K562 (cell line): ENCODE measurements at regions not wholly inside any gene's neighbourhood (a gene's known extent, or its start where the extent isn't known, plus 50 kb on each side); places are given as distances from the start of the nearest gene placed in this dataset.

ENCODE experiments used
- CBX5 ChIP-seq: IDR thresholded peaks from 2 replicates; pipeline ENCODE4 v1.6.1; 2014; ENCODE audit warnings: low read depth, borderline replicate concordance
- CTCF ChIP-seq, 3 experiments: IDR thresholded peaks in 2 of 3; conservative IDR thresholded peaks in 1 of 3; 2 replicates each; pipeline ENCODE4 v1.5.1; 2011 to 2012; ENCODE audit warnings: low read length in 3 of 3, mild to moderate bottlenecking in 3 of 3, control low read depth in 2 of 3, improper control_type of control experiment in 1 of 3, inconsistent platforms in 1 of 3, low read depth in 1 of 3, mixed read lengths in 1 of 3, moderate library complexity in 1 of 3; ENCODE audit not compliant: insufficient read depth in 2 of 3
- ELF4 ChIP-seq: fragments of 450-650 bp; formaldehyde crosslinking; IDR thresholded peaks from 2 replicates; pipeline ENCODE4 v1.4.0; 2022; ENCODE audit warnings: missing genetic modification characterization
- EZH2 ChIP-seq: IDR thresholded peaks from 2 replicates; pipeline ENCODE4 v1.6.1; 2012; ENCODE audit warnings: low read depth, mild to moderate bottlenecking, inconsistent platforms, low read length, borderline replicate concordance
- HNRNPL ChIP-seq: fragments of 200-400 bp; formaldehyde crosslinking; IDR thresholded peaks from 2 replicates; pipeline ENCODE4 v1.6.1; 2017; ENCODE audit warnings: low read depth, mild to moderate bottlenecking, low read length
- NONO ChIP-seq, 2 experiments: fragments of 200-400 bp in 1 of 2; fragments of 450-650 bp in 1 of 2; formaldehyde crosslinking in 1 of 2; IDR thresholded peaks; 2 replicates each; pipeline ENCODE4 v1.6.1; 2017; ENCODE audit warnings: low read depth in 2 of 2, mild to moderate bottlenecking in 2 of 2, moderate library complexity in 2 of 2, low read length in 1 of 2
- RFX5 ChIP-seq: IDR thresholded peaks from 2 replicates; pipeline ENCODE4 v1.6.1; 2011; ENCODE audit warnings: low read depth, mild to moderate bottlenecking, improper control_type of control experiment, low read length
- TCF3 ChIP-seq: sonication (generic); formaldehyde crosslinking; IDR thresholded peaks from 2 replicates; pipeline ENCODE4 v1.4.0; 2020; ENCODE audit warnings: mild to moderate bottlenecking, missing genetic modification reagents
- ZC3H11A ChIP-seq: IDR thresholded peaks from 2 replicates; pipeline ENCODE4 v1.6.1; 2012; ENCODE audit warnings: low read depth, low read length, improper control_type of control experiment
- ZNF717 ChIP-seq: fragments of 250-450 bp; sonication (Bioruptor Pico); IDR thresholded peaks from 2 replicates; pipeline ENCODE4 v1.5.0; 2021

GRCh38 chr20:39911497-39911896, 777.5 kb downstream of the MAFB start:
- no peak for TF ChIP-seq ZNF717 (CRISPR knock-in tag)
- TF ChIP-seq TCF3, result no peak
- no peak for TF ChIP-seq NONO (IDR thresholded peaks at IDR 0.05; ENCODE audit: low read depth in 2 of 2, low read length in 1 of 2)
- TF ChIP-seq CTCF (IDR thresholded peaks at IDR 0.05 in 2 of 3, conservative IDR thresholded peaks at IDR 0.05 in 1 of 3; ENCODE audit: insufficient read depth in 2 of 3, low read depth in 1 of 3, low read length in 3 of 3), result no peak
- TF ChIP-seq CBX5, result no peak
- no peak for TF ChIP-seq EZH2
- no peak for TF ChIP-seq ELF4 (CRISPR knock-in tag)
- no peak for TF ChIP-seq ZC3H11A
- TF ChIP-seq RFX5, result no peak
- TF ChIP-seq HNRNPL, result no peak
